ENCODE measurements at regions not wholly inside any gene's neighbourhood (a gene's known extent, or its start where the extent isn't known, plus 50 kb on each side); places are given as distances from the start of the nearest gene placed in this dataset.
"Not testable (repeated sequence)": the region's sequence is repeated elsewhere in the genome, so short reads cannot be mapped to it uniquely, and the experiment has no call there.

DNA sequence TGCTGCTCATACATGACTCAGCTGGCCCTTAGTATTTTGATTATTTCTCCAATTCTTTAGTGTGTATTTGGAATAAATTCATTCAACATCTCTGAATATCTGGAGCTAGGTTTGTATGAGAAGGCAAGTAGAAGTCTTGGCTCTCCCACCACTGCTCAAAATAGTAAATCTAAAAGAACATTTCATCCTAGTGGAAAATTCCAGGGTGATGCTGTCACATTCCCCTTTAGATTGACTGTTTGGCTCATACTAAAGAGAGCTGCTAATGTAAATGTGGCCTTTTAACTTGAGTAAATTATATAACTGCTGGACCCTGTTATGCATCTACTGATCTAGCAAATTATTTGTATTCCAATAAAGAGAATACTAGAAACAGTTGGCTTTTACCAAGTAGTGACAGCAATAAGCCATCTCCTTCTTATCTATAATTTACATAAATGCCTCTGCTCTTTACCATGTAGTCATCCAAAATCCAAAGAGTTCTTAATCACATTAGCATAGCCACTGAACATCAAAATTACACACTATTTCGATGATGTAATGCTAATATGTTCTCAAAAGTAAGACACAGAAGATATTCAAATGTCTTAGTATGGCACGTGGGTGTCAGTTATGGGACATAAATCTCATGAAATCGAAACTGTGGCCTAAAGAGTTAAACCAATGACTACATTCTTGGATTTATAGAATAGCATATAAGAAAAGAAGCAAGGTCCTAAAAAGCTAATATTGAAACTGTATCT is 86.9 kb upstream of the KCND2 start:
- Histone ChIP-seq H3K9me3 (no peaks in the 10 kb centered on the region), H3K27me3 (no peaks in the 10 kb centered on the region), H3K4me3 (no peak overlapping the region), H3K36me3 (no peaks in the 10 kb centered on the region), H3K4me1 (no peaks in the 10 kb centered on the region), H3K27ac (no peak overlapping the region)
- no peak for TF ChIP-seq POLR2AphosphoS5 (IDR thresholded peaks at IDR 0.05)
- TF ChIP-seq POLR2A (IDR thresholded peaks at IDR 0.05) = no peak
- TF ChIP-seq, protein P1, sequence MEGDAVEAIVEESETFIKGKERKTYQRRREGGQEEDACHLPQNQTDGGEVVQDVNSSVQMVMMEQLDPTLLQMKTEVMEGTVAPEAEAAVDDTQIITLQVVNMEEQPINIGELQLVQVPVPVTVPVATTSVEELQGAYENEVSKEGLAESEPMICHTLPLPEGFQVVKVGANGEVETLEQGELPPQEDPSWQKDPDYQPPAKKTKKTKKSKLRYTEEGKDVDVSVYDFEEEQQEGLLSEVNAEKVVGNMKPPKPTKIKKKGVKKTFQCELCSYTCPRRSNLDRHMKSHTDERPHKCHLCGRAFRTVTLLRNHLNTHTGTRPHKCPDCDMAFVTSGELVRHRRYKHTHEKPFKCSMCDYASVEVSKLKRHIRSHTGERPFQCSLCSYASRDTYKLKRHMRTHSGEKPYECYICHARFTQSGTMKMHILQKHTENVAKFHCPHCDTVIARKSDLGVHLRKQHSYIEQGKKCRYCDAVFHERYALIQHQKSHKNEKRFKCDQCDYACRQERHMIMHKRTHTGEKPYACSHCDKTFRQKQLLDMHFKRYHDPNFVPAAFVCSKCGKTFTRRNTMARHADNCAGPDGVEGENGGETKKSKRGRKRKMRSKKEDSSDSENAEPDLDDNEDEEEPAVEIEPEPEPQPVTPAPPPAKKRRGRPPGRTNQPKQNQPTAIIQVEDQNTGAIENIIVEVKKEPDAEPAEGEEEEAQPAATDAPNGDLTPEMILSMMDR (IDR thresholded peaks at IDR 0.05) = no peak
- WGBS = 79% methylated on average over 3 of the region's 3 CpGs
- DNase-seq (ENCODE audit: low spot score in 2 of 2) = no peak

DNA sequence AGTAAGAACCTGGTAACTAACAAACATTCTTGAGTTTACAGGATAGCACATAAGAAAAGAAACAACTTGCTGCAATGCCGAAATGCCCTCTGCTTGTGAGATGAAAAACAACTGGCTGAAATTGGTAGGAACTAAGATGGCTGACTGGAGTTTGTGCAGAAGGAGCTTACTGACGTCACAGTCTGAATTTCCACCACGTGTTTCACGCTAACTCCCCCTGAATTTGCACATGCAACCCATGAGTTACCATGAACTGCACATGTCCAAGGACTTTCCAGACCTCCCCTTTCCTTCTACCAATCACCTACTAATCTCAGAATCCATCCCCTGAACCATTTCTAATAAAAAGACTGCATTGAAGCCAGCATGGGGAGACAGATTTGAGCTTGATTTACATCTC is 86.3 kb upstream of the KCND2 start:
- Histone ChIP-seq H3K36me3 (no peaks in the 10 kb centered on the region), H3K9me3 (no peaks in the 10 kb centered on the region), H3K27ac (no peak overlapping the region), H3K4me1 (no peaks in the 10 kb centered on the region), H3K4me3 (no peak overlapping the region), H3K27me3 (no peaks in the 10 kb centered on the region)
- 90% methylated on average over 4 of the region's 4 CpGs for WGBS
- no peak for DNase-seq (ENCODE audit: low spot score in 2 of 2)
- TF ChIP-seq EP300 (IDR thresholded peaks at IDR 0.05) (no peak), POLR2A (IDR thresholded peaks at IDR 0.05) (no peak)
- TF ChIP-seq, protein P1 (IDR thresholded peaks at IDR 0.05) = no peak

DNA sequence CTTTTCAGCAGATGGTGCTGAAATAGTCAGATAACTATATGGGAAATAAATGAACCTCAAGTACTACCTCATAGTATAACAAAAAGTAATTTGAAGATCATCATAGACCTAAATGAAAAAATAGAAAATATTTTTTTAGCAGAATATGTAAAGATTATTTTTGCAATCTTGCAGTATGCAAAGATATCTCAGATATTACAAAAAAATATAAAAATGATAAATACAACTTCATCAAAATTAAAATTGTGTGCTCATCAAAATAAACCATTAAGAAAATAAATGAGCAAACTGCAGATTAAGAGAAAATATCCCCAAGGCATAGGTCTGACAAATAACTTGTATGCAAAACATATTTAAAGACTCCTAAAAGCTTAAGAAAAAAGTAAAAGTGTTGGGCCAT is 83.4 kb upstream of the KCND2 start:
- no peak overlapping the region for H3K4me3 ChIP-seq
- TF ChIP-seq, protein P1 (IDR thresholded peaks at IDR 0.05) = no peak
- no peak for TF ChIP-seq POLR2AphosphoS5 (IDR thresholded peaks at IDR 0.05)
- TF ChIP-seq POLR2A (IDR thresholded peaks at IDR 0.05) = no peak
- TF ChIP-seq EP300 (IDR thresholded peaks at IDR 0.05) = no peak
- DNase-seq (ENCODE audit: low spot score in 2 of 2) = no peak
- H3K4me1 ChIP-seq = no peaks in the 10 kb centered on the region
- no peaks in the 10 kb centered on the region for H3K36me3 ChIP-seq
- H3K27me3 ChIP-seq = no peaks in the 10 kb centered on the region
- no peaks in the 10 kb centered on the region for H3K9me3 ChIP-seq
- H3K27ac ChIP-seq = no peak overlapping the region

DNA sequence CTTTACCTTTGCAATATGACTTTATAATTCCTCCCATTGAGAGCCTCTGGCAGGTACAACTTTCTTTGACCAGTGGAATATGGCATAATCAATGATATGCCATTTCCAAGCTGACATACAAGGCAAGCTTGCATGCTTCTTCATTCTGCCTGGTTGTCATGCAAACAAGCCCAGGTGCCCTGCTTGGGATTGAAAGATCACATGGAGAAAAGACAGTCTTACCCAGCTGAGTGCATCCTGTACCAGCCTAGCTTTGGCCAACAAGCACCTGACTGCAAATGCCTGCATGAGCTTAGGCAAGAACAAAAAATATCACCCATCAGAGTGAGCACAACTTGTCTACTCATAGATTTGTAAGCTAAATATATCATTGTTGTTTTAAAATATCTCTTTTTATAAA is 82.9 kb upstream of the KCND2 start:
- Histone ChIP-seq H3K4me3 (no peak overlapping the region), H3K4me1 (no peaks in the 10 kb centered on the region), H3K9me3 (no peaks in the 10 kb centered on the region), H3K36me3 (no peaks in the 10 kb centered on the region), H3K27me3 (no peaks in the 10 kb centered on the region), H3K27ac (no peak overlapping the region)
- TF ChIP-seq POLR2A (IDR thresholded peaks at IDR 0.05) (no peak), EP300 (IDR thresholded peaks at IDR 0.05) (no peak), POLR2AphosphoS5 (IDR thresholded peaks at IDR 0.05) (no peak)
- TF ChIP-seq, protein P1 (IDR thresholded peaks at IDR 0.05) = no peak
- DNase-seq (ENCODE audit: low spot score in 2 of 2) = no peak

DNA sequence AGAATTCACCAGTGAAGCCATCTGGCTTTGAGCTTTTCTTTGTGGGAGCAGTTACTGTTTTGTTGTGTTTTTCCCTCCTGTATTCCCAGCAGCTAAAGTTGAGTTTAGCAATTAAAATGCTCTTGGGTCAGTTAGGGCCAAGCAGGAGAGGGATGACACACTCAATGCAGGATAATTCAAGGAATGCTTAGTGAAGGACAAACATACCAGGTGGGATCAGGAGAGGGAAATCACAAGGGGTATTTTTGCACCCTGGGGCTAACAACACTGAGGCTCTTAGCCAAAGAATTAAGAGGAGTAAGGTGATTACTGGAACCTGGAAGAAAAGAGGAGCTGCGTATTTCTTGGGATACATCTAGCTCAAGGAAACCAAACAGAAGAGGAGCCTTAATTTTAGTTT is 82.4 kb upstream of the KCND2 start:
- no peak for DNase-seq (ENCODE audit: low spot score in 2 of 2)
- Histone ChIP-seq H3K4me1 (no peaks in the 10 kb centered on the region), H3K36me3 (no peaks in the 10 kb centered on the region), H3K27me3 (no peaks in the 10 kb centered on the region), H3K9me3 (no peaks in the 10 kb centered on the region), H3K4me3 (no peak overlapping the region), H3K27ac (no peak overlapping the region)
- WGBS = 72% methylated on average over 1 of the region's 1 CpG
- TF ChIP-seq POLR2AphosphoS5 (IDR thresholded peaks at IDR 0.05) (no peak), EP300 (IDR thresholded peaks at IDR 0.05) (no peak), POLR2A (IDR thresholded peaks at IDR 0.05) (no peak)
- TF ChIP-seq, protein P1 (IDR thresholded peaks at IDR 0.05) = no peak

DNA sequence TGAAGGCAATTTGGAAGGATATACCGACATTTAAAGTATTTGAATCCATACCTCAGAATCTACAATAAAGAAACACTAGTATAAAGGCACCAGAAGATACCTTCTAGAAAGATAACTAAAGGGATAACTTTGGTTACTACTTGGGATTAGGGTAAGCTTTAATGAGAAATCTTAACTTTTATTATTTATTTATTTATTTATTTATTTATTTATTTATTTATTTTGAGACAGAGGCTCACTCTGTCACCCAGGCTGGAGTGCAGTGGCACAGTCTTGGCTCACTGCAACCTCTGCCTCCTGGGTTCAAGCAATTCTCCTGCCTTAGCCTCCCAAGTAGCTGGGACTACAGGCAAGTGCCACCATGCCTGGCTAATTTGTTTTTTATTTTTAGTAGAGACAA is 81.6 kb upstream of the KCND2 start:
- H3K9me3 ChIP-seq; H3K27ac ChIP-seq; H3K36me3 ChIP-seq; DNase-seq (ENCODE audit: low spot score in 2 of 2); H3K27me3 ChIP-seq; H3K4me1 ChIP-seq; H3K4me3 ChIP-seq: not testable (repeated sequence)
- WGBS = 98% methylated on average over 1 of the region's 1 CpG
